HG02759 (cell line): ENCODE measurements at regions not wholly inside any gene's neighbourhood (a gene's known extent, or its start where the extent isn't known, plus 50 kb on each side); places are given as distances from the start of the nearest gene placed in this dataset.
"Not testable (repeated sequence)": the region's sequence is repeated elsewhere in the genome, so short reads cannot be mapped to it uniquely, and the experiment has no call there.

ENCODE experiments used
- ATAC-seq: cut with Tn5 transposase; IDR thresholded peaks from one replicate; pipeline ENCODE4 v1.9.1; 2021; ENCODE audit warnings: mild to moderate bottlenecking, moderate library complexity; ENCODE audit not compliant: unreplicated experiment

DNA sequence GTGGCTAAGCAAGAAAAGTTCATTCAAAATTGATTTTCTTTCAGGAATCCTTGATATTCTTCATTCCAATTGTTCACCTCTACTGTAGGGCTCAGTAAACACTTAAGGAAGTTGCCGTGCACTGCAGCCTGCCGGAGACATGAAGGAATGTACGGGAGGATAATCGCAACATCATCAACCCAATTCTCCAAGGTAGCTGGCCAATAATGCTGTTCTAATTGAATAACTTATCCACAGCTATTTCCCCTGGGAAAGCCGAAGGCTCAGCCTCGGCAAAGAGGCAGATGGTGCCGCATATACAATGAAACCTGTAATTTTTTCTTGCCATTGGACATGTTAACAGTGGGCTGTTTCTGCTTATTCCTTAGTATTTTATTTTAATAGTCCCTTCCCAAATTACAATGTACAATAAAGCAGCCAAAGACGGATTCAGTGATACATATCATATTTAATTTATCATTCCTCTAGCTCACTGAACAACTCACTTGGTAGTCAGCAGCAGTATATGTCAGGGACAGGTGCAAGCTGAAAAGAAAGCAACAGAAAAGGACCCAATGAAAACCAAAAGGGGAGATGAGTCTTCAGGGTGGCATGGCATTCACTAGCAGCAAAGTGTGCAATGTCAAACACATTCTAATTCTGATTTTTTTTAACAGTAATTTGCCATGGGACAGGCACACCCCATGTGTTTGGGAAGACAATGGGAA, 420.5 kb upstream of the KLF12 start:
- ATAC-seq = no peak

DNA sequence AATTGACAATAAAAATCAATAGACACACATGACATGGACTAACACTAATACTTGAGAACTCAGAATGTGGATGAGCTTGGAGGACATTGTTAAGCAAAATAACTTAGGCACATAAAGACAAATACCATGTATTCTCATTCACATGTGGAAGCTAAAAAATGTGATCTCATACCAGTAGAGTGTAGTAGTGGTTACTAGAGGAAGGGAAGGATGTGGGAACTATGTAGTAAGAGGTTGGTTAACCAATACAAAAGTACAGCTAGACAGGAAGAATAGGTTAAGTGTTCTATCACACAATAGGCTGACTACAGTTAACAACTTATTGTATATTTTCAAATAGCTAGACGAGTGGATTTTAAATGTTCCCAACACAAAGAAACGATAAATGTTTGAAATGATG, 415.8 kb upstream of the KLF12 start:
- ATAC-seq = no peak

DNA sequence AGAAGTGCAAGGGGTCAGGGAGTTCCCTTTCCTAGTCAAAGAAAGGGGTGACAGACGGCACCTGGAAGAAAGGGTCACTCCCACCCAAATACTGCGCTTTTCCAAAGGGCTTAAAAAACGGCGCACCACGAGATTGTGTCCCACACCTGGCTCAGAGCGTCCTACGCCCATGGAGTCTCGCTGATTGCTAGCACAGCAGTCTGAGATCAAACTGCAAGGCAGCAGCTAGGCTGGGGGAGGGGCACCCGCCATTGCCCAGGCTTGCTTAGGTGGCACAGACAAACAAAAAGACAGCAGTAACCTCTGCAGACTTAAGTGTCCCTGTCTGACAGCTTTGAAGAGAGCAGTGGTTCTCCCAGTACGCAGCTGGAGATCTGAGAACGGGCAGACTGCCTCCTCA, 402.4 kb upstream of the KLF12 start:
- ATAC-seq = not testable (repeated sequence)

DNA sequence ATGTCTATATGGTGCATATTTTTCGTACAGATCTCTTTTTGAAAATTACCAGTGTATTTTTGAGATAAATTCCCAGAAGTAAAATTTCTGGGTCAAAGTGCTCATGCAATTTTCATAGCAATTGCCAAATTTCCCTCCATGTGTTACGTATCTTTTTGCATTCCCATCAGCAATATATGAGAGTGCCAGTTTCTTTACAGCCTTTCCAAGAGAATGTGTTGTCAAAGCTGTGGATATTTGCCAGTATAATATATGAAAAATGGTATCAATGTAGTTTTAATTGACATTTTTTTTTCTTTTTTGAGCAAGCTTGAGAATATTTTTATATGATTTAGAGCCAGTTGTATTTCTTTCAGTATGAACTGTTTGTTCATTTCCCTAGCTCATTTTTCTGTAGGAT, 399.0 kb upstream of the KLF12 start:
- ATAC-seq = no peak

DNA sequence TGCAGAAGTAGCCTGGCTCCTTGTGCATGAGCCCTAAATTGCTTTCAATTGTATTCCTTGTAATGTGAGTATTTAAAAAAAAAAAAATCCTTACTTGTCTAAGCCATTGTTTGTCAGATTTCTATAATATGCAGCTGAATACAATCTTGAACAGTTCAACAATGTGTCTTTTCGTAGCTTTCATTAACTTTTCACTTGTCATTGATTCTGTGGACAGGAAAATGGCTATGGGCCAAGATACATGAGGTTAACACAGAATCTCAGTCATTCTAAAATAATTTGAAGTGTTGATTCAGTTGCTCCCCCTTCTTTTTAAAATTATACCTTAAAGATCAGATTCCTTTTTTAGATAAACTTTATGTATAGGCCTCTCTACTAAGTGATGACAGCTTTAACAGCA, 395.8 kb upstream of the KLF12 start:
- no peak for ATAC-seq

DNA sequence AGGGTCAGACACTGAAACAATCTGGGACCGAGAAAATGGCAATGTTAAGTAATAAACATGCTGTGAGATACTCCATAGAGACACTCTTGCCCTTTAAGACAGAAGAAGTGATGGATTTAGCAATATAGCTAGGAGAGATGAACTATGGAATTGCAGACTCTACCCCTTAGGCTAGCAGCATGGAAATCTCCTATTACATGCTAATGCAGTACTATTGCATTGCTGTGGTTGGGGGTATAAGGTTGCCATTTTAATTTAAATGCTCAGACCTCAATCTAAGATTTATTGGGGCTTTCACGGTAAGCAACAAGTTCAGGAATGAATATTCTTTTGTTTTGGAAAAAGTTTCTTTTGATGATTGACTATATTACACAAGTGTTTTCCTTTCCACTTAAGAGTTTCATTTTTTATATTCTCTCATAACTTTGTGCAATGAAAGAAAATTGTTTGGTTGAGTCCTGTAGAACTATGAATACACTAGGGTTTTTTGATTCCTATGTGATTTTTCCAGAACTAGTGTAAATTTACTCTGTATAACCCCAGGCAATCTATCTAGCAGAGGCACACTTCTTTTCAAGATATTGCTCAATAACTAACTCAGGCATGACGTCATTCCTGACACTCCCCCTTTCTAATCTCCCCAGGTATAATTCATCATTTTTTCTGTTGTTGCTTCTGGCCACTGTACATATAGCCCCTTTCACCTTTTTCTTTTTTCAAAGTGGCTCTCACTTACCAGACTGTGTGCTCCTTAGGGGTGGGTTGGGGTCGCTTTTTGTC, 394.7 kb upstream of the KLF12 start:
- ATAC-seq = no peak

DNA sequence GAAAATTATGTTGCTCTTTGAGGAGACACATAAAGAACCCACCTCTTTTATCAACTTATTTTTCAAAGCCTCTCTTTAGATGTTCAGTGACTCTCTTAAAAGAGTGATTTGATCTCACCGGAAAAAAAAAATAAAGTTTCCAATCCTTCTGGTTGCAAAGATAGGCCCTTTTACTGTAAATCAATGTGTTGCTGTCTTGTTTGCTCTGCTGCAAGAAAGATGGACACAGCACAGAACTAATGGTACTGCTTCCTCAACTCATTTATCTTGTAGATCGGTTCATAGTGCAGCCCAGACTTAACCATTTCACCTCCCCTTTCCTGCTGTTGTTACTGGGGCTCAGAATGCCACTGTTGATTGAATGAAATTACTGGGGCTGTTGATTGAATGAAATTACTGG, 388.9 kb upstream of the KLF12 start:
- no peak for ATAC-seq

DNA sequence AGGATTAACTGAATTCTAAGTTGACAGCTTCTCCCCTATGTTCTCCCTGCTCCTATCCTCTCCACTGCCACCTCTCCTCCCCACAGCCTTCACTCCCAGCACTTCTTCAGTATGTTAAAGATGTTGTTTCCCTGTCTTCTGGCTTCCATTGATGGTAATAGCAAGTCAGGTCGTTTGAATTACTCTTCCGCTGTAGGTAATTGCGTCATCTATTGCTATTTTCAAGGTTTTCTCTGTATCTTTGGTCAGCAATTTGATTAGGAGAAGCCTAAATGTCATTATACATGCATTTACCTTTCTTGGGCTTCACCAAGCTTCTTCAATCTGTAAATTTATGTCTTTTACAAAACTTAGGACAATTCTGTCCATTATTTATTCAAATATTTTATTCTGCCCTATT, 377.3 kb upstream of the KLF12 start:
- no peak for ATAC-seq

DNA sequence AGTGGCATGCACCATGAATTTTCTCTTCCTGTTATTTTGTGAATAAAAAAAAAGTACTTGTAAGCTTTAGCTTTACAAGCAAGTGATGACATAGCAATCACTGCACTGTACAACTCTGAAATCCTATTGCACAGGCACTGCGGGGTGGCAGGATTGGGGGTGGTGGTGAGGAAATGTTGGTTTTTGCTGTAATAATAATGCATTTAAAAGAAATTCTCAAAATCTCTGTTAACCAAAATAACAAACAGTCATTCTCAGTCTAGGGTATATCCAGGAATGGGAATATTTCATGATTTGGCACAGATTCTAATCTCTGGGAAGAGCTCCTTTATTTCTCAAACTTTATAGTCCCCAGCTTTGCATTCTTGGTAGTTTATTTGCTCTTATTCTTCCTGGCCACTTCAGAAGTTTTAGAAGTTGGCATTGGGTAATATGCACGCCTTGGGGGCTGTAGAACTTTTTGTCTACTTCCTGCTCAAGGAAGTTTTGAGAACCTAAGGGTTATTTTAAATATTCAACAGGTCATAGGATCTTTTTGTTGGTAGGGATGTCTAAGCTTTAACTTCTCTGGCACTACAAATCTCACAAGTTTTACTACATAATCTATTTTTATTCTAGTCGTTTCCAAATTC, 353.0 kb upstream of the KLF12 start:
- no peak for ATAC-seq

DNA sequence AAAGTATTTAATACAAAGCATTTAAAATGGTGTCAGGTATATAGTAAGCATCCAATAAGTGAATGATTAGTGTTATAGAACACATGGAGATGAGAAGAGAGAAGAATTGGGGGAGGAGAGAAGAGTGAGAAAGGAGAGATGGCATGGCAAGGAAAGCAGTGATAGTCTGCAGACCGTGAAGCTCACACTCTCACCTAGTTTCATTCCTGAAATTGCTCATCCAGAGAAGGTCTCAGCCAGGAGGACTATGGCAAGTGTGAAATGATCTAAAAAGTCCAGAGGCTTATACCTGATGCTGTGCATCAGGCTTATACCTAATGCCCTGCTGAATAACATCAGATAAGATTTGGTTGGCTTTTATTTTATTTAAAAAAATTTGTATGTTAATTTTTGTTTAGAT, 351.6 kb upstream of the KLF12 start:
- ATAC-seq = no peak

DNA sequence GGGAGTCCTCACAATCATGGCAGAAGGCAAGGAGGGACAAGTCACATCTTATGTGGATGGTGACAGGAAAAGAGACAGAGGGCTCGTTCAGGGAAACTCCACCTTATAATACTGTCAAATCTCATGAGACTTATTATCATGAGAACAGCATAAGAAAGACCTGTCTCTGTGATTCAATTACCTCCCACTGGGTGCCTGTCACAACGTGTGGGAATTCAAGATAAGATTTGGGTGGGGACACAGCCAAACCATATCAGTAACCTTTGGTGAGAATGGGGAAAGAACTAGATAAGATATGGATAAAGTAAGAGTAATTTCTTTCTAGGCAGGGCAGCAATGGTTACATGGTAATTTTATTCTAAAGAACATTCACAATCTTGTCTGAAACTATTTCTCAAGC, 344.9 kb upstream of the KLF12 start:
- ATAC-seq = no peak

DNA sequence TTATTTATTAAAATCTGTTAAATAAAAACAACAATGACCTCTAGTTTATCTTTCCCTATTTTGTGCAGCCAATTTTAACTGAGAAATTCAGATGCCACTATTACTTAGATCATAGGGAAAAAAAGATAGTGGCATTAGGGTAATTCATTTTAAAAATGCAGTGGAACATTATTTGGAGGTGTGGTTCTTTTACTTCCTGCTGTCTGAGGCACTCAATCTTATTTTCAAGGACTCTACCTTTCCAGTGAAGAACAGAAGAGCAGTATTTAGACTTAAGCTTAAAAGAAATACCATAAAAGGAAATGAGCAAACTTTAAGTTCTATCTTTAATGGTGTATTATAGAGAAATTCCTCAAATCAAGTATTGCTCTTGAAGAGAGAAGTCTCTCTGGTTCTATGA, 342.6 kb upstream of the KLF12 start:
- ATAC-seq = no peak

DNA sequence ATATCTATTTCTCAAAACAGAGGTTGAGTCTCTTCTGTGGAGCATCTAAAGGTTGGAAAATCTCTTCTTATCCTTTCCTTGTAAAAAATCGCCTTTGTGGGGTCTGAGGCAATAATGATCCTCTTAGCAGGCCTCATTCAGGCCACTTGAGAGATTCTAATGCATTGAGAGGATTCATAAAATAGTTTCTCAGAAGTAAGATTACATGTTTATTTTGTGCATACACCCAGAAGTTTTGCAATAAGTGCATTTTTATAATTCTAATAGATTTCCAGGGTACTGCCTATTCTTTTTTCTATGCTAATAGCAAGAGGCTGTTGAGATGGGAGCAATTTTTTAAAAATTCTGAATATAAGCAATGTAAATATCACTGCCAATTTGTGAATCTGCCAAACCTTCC, 342.2 kb upstream of the KLF12 start:
- no peak for ATAC-seq

DNA sequence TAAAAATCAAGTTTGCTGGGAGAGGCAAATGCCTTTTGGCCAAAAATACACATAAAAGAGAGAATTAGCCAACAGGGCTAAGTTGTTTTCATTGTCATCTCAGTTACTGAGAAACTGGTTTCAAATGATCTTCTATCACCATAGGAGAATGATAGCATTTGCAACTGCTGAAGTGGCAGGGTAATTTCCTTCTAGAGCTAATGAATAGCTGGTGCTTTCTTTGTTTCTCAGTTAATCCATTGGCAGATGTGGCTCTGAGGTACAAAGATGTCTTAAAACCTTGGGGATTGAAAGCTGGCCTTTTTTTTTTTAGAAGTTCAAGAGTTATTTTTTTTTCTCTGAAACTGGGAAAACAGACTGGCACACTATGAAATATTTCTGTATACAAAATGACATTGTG, 332.7 kb upstream of the KLF12 start:
- no peak for ATAC-seq

DNA sequence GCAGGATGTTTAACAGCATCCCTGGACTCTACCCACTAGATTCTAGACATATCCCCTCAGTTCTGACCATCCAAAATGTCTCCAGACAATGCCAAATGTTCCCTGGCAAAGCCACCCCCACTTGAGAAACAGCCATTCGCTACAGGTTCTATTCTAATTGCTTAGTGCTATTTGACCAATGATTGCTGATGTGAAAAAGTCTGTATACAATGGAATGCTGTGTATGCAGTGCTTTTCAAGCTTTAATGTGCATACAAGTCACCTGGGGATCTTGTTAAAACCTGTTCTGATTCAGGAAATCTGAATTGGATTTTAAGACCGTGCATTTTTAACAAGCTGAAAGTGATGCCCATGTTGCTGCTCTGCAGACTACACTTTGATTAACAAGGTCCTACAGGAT, 331.8 kb upstream of the KLF12 start:
- no peak for ATAC-seq

DNA sequence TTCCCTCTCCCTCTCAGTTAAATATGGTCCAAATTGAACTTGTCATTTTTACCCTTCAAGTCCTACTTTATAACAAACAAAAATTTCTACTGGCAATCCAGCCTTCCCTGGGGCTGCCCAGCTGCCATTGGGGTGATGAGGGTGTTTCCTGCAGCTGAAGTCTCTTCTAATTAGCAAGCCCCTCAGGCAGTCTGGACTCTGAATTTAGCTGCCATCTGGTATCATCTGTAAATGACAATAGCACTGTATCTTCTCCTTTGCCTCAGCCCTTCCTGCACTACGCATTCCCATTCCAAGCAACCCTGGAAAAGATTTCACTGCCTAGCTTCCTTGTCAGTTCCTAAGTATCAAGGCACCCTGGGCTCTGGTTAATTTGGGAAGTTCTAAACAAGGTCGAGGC, 331.1 kb upstream of the KLF12 start:
- no peak for ATAC-seq

DNA sequence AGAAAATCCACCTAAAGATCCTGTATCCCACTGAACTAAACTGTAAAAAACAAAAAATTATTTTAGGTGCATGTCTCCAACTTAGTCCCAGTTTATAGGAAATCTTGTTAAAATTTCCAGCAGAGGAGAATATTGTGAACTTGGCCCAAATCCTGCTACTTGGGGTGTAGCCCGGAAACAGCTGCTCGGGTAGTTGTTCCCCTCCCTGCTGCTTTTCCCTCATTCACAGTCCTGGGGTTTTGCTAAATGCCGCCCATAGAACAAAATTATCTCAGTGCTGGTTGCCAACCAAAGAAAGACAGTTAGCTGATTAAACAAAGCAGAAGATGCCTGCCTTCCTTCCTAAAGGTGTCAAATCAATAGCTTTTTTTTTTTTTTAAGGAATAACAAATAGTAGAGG, 330.5 kb upstream of the KLF12 start:
- no peak for ATAC-seq

DNA sequence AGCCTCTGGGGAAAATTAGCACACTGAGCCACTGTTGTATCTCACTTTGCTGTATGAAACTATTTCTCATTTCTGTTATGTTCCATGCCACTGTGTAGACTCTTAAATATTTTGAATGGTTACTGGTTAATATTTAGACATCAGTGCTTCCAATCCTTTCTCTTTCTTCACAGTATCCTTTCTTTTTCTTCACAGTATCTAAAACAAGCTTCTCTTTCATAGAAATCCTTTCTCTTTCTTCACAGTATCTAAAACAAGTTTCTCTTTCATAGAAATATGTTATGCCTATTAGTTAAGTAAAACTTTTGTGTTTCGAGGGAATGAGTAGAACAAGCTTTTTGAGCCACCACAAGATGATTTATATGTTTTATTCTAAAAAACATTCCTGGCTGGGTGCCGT, 326.8 kb upstream of the KLF12 start:
- ATAC-seq = no peak

DNA sequence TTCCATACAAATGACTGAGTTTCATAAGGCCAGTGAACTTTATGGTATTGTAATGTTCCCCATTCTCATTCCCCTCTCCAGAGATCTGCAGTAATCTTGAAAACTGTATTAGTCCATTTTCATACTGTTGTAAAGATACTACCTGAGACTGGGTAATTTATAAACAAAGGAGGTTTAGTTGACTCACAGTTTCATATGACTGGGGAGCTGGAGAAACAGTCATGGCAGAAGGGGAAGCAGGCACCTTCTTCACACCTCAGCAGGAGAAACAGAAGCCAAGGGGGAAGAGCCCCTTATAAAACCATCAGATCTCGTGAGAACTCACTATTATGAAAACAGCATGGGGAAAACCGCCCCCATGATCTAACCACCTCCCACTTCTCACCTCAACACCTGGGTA, 318.7 kb upstream of the KLF12 start:
- no peak for ATAC-seq

DNA sequence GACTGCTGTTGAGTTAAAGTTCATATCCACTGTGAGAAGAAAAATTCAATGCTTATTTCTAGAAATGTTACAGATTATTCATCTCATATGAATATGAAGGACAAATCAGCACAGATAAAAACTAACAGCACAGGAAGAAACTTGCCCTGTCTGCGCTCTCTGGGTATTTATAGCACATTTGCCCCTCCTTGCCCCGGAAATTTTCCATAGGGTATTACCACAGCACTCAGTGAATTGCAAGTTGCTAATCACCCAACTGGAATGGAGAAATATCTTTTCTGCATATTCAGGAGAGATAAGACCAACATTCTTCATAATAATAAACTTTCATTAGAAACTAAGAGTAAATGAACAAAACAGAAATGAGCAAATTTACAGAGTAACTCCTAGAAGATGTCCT, 318.0 kb upstream of the KLF12 start:
- no peak for ATAC-seq

DNA sequence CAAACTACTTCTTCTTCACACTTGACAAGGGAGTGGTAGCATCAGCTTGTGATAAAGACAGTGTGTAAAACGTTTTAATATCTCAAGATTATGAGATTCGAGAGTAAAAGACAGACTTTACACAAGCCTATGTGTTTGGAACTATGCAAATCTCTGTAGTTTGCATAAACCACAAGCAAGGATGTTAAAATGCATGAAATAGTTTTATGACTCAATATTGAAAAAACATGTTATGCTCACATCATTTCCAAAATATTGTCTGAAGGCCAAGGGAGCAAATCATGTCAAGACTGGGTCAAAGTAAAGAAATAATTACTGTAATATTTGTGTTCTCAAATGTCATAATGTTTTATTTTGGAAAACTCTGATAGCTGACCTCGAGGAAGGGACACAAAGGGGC, 316.8 kb upstream of the KLF12 start:
- ATAC-seq = no peak

DNA sequence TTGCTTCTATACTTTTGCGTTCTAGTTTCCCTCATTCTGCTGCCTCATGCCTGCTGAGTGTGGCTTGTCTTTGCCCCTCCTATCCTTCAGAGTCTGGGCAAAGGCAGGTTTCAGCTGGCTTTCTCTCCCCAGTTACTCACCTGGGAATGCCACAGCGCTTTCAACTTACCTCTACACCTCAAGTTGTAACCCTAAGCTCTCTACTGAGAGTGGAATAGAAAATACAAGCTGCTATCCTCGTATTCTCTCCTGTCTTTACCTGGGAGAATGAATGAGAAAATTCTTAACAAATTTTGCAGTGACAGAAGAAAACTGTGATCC, 316.3 kb upstream of the KLF12 start:
- no peak for ATAC-seq
